ENCODE measurements at regions not wholly inside any gene's neighbourhood (a gene's known extent, or its start where the extent isn't known, plus 50 kb on each side); places are given as distances from the start of the nearest gene placed in this dataset.
"Not testable (repeated sequence)": the region's sequence is repeated elsewhere in the genome, so short reads cannot be mapped to it uniquely, and the experiment has no call there.

DNA sequence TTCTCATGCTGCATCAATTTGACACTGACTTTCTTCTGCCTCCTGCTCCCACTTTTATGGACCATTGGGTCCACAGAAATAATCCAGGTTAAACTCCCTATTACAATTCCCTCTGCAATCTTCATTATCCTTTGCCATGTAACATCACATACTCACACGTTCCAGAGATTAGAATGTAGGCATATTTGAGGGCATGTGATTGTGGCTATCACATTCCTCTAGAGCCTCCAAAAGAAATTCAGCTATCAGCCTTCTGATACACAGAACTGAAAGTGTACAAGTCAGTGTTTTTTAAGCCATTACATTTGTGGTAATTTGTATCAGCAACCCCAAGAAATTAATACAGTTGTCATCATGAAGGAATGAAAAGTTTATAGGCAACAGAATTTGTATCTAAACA, 892.4 kb downstream of the RPS29 start:
- no peak for DNase-seq

DNA sequence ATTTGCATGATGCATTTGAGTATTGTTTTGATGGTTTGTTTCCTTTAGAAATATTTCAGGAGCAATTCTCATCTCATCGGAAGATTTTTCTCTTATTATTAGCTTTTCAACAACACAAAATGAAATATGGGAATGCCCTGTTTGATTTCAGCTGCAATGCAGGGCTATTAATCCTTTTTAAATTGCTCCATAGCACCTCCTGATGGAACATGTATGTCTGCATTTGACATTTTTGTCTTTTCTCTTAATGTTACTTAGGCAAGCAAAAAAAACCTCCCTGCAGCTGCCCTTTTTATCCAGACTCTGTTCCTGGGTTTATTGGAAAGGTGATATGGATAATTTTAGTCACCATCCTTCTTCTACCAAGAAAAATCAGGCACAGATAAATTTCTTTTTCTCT, 895.8 kb downstream of the RPS29 start:
- DNase-seq, result no peak

DNA sequence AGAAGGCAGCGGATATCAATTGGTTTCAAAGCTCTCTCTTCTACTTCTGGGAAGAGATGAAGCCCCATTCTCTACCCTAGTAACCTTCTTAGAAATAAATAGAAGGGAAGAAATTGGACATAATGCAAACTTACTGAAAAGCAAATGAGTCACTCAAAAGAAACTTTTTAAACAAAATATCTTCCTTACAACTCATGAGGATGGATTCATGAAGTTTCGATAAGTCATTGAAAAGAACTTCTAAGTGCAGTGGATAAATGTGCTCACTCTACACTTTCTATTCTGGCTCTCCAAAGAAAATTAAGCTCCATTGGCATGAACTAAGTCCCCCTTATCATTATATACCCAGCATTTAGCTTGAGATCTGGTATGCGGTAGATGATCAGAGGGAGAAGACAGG, 899.5 kb downstream of the RPS29 start:
- DNase-seq, result no peak

DNA sequence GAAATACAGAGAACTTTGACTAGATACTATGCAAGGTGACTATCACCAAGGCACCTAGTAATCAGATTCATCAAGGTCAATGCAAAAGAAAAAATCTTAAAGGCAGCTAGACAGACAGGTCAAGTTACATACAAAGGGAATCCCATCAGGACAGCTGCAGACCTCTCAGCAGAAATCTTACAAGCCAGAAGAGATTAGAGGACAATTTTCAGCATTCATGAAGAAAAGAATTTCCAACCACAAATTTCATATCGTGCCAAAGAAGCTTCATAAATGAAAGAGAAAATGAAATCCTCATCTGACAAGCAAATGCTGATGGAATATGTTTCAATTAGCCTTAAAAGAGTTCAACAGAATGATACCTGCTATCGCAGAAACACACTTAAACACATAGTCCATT, 913.7 kb downstream of the RPS29 start:
- no peak for DNase-seq

DNA sequence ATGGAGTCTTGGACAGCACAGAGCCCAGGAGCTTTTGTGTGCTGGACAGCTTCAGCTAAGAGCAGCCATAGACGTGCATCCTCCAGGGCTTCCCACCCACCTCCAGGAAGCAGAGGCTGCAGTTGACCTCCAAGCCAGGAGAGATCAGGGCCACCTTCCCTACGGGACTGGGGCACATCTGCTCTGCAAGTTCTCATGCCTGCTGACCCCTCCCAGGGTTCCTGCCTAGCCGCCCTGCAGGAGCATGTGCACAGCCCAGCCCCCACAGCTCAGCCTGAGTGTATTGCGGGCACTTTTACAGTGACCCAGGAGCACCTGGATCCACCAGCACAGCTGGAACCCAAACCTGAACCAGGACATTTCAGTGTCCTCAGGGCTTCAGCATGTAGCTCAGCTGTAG, 915.2 kb downstream of the RPS29 start:
- no peak for DNase-seq

DNA sequence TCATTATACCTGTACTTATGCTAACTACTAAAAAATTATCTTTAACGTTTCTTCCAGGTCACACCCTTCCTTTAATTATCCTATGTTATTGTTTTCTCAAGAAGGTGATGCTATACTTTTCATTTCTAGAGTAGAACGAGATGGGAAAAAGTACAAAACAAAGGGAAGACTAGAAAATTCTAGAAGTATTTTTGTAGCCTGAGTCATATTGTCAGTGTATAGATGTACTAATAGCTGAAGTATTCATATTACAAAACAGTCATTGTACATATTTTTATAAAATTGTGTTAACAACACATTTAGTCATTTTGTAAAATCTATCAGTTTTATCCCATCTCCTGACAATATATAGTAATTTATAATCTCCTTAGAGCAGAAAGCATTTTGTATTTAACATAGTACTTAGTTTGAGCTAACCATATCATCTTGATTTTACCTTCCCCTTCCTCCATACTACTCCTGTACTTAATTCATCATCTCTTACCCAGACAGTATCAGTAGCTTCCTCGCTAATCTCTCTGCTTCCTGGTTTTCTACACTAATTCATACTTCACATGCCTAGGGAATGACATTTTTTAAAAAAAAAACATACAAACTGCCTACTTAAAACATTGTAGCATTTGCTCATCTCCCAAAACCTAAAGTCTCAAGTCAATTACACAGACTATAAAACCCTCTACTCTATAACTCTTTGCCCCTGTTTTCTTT, 920.9 kb downstream of the RPS29 start:
- DNase-seq, result no peak

DNA sequence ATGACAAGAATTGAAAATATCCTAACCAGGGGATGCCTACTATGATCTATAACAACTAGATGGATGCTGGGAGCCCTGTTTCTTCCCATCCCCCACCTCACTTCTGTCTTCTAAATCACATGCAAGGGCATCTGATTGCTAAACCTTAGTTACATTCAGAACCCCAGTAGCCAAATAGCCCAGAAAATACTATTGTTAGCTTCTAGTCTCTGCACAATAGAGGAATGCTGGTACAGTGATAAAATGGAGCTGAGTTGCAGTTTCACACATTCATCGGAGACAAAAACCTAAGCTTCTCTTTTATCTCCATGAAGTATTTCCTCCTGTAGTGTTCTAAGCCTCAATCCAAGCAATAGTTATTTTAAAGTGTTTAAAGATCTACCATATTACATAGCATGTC, 942.9 kb downstream of the RPS29 start:
- no peak for DNase-seq

DNA sequence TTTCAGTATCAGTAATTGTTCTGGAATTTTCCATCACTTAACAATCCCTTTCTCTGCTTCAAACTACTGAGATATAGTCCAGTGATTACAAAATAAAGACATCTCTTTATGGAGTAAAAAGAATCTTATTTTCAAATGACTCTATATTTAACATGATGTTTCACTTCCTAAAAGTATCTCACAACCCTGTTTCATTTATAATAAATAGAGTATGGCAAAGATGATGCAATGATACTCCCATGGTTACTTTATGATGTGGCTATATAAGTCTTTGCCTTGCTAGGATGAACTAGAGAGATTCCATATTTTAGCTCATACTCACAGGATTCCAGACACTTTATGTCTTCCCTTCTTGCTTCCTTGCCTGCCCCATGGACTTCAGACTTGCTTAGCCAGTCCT, 953.5 kb upstream of the MDGA2 start:
- DNase-seq, result no peak

DNA sequence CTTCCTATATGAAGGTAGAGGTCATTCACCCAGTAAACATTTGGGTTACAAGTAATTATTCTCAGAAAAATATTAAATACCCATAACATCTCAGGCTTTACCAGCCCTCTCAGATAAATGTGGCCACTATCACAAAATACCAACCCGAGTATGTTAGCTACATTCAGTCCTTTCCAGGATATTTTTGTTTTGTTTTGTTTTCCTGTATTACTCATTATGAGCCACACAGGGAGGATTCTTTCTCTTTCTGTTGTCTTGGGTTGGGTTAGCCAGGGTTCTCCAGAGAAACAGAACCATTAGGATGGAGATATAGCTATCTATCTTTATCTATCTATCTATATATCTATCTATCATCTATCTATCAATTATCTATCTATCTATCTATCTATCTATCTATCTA, 947.6 kb upstream of the MDGA2 start:
- DNase-seq, result no peak

DNA sequence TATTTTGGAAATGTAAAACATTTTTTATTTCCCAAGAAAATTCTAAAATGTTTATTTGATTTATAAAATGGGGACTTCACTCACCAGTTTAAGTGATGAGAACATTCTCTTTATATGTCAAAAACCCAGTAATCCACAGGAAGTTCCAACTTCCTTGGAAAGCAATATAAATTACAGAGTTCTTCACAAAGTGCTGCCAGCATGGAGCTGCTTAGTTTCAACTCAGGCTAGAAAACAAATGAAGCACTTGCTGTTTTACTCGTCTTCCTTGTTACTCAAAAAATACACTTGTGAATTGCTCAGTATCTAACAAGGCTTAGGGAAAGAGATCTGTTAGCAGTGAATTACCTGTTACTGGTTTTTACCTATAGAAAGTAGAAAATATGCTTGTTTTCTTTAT, 942.7 kb upstream of the MDGA2 start:
- no peak for DNase-seq

DNA sequence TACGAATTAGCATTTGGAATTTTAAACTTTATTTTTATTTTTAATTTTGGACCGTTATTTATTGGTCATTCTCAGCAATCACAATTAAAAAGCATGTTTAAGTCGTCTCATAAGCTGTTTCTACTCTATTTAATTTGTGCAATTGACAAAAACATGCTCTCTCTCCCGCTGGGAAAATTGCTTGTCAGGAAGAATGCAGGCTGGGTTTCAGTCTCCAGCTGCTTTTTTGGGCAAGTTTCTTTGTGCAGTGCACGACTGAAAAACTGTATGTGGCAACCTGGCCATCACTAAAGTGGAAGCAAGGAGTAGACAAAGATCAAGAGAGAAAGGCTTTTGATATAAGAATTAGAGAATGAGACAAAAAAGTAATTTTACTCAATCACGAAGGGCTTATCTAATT, 941.5 kb upstream of the MDGA2 start:
- DNase-seq, result no peak

DNA sequence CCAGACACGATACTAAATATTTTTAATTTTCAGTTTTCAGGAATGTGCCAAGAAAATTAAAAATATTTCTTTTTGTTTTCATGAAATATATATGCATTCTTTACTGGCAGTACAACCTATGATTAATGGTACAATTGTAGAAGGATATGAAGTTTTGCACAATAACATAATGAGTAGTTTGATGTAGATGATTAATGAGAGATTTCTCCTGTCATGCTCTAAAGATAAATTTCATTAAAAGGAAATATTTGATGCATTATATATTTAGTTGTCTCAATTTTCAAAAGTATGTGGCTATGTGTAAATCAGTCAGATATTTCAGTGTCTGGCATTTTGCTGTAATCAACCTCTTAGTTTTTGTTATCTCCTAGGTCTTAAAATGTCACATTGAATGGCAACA, 940.2 kb upstream of the MDGA2 start:
- DNase-seq, result no peak

DNA sequence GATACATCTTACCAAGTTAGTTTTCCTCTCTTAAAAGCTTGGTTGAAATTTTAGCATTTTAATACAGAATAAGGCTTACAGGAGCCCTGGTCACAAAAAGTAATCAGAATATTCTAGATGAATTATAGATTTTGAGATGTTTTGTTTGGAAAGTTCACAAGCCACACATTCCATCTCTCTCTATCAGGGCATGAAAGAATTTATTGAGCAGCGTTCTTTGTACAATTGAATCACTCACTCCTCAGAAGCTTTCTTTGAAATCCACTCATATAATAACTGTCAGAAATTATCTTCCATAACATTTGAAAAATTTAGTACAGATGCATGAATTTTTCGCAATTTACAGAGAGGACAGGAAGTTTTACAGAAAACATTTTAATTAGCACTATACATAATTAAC, 938.6 kb upstream of the MDGA2 start:
- DNase-seq, result no peak

DNA sequence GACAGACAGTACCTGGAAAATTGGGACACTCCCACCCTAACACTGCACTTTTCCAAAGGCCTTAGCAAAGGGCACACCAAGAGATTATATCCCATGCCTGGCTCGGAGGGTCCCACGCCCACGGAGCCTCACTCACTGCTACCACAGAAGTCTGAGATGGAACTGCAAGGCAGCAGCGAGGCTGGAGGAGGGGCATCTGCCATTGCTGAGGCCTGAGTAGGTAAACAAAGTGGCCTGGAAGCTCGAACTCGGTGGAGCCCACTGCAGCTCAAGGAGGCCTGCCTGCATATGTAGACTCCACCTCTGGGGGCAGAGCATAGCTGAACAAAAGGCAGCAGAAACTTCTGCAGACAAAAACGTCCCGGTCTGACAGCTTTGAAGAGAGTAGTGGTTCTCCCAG, 931.6 kb upstream of the MDGA2 start:
- DNase-seq, result not testable (repeated sequence)

DNA sequence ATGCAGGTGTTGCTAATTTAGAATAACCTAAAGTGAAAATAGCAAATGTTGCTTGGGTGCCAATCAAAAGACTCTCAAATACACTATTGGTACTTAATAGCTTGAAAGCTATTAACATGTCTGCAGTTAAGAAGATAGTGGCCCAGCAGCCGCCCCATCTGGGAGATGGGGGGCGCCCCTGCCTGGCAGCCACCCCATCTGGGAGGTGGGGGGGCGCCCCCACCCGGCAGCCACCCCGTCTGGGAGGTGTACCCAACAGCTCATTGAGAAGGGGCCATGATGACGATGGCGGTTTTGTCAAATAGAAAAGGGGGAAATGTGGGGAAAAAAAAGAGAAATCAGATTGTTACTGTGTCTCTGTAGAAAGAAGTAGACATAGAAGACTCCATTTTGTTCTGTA, 923.1 kb upstream of the MDGA2 start:
- no peak for DNase-seq

DNA sequence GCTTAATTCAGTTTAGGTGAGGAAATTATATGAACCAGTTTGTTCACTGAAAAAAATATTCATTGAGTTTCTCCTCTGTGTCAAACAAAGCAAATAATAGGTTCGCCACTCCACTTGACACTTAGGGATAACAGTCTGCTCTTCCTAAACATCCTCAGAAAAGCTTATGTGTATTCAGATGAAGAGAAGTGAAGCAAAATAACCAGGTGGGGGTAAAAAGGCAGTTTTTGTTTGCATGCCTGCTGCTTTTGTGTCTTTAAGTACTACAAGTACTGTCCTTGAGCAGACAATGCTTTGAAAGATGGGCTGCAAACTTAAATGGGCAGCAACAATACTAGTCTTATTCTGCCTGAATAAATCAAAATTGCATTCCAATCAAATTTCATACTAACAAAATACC, 910.7 kb upstream of the MDGA2 start:
- no peak for DNase-seq

DNA sequence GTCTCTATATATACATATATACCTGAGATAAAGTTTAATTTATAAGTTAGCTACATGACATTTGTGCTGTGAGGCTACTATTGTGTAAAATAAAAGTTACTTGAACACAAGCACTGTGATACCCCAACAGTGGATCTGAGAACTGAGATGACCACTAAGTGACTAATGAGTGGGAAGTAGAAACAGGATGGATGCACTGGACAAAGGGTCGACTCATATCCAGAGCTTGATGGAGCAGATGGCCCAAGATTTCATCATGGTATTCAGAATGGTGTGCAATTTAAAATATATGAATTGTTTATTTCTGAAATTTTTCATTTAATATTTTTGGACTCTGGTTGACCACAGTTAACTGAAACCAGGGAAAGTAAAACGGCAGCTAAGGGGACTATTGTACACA, 908.6 kb upstream of the MDGA2 start:
- DNase-seq, result no peak

DNA sequence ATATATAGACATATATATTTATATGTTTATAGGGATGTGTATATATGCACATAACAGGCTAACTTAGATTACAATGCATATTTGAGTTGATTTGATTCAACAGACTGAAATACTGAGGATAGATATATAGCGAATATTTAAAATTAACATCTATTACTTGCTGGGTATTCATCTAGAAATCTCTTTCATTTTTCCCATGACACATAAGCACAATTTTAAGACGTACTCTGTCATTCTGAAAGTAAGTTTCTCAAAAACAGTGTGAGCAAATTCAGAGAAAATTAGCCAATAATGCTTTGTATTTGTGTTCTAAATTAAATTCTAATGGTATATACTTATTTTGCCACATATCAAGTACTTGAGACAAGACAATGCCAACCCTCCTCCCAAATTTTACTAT, 907.5 kb upstream of the MDGA2 start:
- no peak for DNase-seq

DNA sequence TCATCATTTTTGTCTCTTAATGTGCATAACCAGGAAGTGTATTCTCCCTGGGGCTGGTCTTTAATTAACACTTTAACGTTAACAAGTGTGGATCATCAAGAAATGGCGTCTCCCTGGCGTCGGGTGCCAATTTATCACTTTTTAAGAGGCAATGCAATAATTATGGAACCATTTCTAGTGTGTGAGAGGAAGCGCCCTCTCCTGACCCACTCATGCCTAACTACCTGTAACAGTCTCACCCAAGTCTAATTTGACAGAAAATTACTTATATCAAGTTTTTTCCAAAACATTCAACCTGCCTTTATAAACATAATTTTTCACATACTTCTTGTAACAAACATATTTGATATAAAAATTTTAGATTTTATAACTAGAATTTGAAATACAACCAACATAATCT, 905.3 kb upstream of the MDGA2 start:
- no peak for DNase-seq

DNA sequence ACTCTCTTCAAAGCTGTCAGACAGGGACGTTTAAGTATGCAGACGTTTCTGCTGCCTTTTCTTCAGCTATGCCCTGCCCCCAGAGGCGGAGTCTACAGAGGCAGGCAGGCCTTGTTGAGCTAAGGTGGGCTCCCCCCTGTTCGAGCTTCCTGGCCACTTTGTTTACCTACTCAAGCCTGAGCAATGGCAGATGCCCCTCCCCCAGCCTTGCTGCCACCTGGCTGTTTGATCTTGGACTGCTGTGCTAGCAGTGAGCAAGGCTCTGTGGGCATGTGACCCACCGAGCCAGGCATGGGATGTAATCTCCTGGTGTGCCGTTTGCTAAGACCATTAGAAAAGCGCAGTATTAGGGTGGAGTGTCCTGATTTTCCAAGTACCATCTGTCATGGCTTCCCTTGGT, 900.4 kb upstream of the MDGA2 start:
- DNase-seq, result no peak

DNA sequence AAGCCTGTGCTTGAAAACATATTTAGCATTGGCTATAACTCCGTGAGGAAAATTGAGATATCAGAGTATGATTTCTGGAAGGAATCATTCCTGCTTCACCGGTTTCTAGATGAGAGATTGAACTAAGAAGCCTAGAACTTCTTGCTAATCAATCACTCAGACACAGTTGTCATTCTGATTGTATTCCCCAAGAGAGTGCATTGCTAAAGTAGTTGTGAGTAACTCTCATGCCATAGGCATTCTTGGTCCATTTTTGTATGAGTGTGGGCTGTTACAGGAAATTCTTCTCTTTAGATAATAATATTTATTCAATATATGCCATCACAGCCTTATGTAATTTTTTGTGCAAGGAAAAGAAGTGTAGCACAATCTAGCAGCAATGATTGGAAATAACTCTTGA, 893.3 kb upstream of the MDGA2 start:
- DNase-seq, result no peak

DNA sequence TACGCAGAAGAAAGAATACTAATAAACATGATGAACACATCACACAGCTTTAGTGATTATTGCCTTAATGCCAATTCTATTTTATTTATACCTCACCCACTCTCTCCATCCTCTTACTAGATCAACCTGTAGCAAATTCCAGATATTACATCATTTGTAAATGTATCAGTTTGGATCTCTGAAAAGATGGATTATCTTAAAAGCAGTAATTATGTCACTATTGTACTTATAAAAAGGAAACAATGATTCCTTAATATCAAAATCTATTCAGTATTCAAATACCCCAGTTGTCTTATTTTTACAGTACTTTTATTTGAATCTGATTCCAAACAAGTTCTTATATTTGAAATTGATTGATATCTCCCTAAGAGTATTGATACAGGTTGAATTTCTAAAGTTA, 892.8 kb upstream of the MDGA2 start:
- no peak for DNase-seq

DNA sequence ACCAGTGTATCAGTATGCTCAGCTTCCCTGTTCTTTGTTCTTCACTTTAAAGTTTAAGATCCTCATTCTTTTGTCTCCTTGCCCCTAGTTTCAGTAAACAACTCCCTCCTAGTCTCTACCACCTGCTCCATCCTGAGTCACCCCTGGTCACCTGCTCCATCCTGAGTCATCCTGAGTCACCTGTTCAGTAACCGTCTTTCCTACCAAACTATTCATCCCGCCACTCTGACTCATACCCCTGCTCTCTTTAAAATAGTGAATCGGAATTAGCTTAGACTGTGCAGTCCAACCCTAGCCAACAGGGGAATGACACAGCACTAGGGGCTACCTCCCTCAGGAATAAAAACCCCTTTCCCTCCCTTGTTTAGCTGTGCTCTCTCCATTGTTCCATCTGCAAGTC, 888.1 kb upstream of the MDGA2 start:
- no peak for DNase-seq

DNA sequence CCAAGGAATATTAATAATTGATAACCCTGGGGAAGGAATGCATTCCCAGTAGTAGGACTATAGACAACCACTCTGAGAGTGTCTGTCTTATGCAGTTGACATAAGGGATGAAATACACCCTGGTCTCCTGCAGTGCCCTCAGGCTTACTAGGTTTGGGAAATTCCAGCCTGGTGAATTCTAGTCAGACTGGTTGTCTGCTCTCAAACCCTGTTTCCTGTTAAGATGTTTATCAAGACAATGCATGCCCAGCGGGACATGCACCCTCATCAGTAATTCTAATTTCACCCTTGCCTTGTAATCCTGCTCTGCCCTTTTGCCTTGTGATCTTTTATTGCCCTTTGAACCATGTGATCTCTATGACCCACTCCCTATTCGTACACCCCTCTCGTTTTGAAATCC, 886.0 kb upstream of the MDGA2 start:
- not testable (repeated sequence) for DNase-seq

DNA sequence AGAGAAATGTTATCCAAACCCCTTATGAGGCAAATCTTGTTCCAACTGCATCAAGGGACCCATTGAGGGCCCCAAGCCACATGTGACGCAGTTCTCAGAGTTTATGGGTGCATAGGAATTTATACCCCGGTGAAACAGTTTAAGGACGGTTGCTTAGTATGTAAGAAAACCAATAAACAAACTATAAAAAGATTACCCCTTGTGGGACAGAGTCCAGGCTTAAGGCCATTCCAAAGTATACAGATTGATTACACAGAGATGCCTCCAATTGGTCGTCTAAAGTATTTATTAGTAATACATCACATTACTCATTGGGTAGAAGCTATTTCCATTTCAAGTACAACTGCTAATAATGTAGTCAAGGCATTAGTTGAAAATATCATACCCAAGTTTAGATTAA, 885.0 kb upstream of the MDGA2 start:
- no peak for DNase-seq

DNA sequence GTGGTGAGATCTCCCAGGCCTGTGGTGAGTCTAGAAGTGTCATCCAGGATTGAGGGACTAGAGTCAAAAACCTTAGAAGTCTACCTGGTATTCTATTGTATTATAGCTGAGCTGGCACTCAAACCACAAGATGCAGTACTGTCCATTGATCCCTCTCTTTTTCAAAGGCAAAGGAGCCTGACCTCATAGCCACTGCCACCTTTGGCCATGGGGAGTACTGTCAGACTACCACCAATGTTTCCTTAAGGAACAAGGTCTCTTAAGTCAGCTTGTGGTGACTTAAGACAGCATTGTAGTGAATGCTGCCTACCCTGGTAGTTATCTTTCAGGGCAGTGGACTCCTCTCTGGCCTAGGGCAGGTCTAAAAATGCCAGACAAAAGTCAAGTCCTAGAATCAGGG, 878.0 kb upstream of the MDGA2 start:
- no peak for DNase-seq

Data from stimulated activated CD8-positive, alpha-beta memory T cell treated with anti-CD3 and anti-CD28 coated beads, Interleukin-4, amount 100 ng/mL, for 48 hours (primary cell).